Globus pallidus (tissue), 1 donor: ENCODE measurements at regions not wholly inside any gene's neighbourhood (a gene's known extent, or its start where the extent isn't known, plus 50 kb on each side); places are given as distances from the start of the nearest gene placed in this dataset.
A peak's percentile ranks its signal among the peaks of the same experiment; 100 is the strongest.
"Not testable (repeated sequence)": the region's sequence is repeated elsewhere in the genome, so short reads cannot be mapped to it uniquely, and the experiment has no call there.

Source experiments
- DNase-seq: peaks from one replicate; pipeline ENCODE4 v3.0.0-alpha.2; 2015; ENCODE audit warnings: low spot score

DNA sequence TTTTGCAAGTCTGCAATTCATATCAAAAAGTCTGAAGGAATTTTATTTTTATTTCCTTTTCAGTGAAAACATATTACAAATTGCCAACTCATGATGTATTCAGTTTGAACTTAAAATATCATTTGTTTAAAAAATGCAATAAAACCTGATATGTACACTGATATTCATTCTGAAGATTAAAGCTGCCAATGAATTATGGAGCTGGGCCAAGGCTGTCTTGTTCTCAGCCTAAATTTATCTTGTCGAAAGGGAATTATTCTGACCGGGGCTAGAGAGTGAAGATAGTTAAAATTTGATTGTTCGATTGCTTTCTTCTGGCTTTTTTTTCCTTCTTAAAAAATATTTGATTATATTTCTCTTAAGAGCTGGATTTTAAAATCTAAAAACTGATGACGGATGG lies 54.0 kb upstream of the RBFOX1 start:
- no peak for DNase-seq

DNA sequence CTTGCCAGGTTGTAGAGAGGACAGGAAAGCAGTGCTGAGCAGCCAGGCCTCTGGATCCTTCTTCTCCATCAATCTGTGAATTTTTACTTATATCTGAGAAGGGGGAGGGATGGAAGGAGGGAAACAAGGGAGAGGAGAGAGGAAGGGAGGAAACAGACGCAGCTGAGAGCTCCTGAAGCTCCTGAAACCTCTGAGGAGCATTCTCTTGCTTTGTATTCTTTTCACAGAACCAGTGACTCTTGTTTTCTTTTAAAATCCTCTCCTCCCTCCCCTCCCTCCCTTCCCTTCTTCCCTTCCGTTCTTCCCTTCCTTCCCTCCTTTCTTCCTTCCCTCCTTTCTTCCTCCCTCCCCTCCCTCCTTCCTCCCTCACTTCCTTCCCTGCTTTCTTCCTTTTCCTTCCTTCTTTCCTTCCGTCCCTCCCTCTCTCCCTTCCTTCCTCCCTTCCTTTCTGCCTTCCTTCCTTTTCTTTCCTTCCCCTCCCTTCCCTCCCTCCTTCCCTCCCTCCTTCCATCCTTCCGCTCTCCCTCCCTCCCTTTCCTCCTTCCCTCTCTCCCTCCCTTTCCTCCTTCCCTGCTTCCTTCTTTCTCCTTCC lies 60.0 kb upstream of the RBFOX1 start:
- DNase-seq, result no peak

DNA sequence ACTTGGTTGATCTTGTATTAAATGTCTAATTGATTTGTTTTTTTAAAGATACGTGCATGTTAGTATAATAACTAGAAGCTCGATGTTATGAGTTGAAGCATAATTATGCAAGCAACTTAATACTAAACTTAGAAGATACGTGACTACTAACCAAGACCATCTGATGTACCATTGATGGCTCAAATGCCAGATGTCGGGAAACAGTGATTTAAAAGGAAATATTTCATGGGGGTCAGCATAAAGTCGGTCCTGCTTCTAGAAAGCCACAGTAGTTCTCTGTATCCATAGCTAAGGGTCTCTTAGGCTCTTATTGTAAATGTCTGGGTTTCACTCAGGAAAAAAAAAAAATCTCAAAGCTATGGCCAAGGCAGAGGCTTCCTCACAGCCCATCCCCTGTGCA lies 61.2 kb upstream of the RBFOX1 start:
- DNase-seq, result no peak

DNA sequence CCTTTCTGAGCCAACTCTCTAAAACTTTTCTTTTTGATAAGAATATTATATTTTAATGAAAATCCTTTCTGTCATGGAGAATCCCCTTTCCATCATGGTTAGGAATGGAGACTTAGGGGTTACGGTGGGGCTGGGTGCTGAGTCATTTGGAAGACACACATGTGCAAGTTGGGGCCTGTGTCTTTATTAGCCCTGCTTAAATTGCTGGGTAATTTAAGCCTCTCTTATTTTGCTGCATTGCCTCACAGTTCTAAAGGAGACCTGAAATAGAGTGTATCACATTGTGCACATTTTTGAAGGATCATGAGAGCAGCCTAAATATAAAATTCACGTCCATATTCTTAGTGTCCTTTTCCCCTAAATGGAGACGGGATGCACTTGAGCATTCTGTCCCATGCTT lies 61.8 kb upstream of the RBFOX1 start:
- no peak for DNase-seq

DNA sequence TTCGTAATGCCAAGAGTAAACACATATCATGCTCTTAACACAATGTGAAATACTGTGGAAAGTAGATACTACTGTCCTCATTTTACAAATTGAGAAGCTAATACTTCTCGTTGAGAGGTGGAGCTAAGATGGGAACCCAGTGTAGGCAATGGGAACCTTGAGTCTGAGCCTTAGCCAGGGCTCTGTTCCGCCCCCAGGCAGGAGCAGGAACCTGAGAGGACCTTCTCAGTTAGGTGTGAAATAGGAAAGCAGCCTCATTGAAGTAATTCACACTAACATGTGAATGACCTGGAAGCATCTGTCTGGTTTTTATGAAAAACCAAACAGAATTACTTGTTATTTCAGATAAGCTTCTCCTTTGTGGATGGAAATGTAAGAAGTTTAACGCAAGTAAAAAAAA lies 62.6 kb upstream of the RBFOX1 start:
- DNase-seq, result no peak

DNA sequence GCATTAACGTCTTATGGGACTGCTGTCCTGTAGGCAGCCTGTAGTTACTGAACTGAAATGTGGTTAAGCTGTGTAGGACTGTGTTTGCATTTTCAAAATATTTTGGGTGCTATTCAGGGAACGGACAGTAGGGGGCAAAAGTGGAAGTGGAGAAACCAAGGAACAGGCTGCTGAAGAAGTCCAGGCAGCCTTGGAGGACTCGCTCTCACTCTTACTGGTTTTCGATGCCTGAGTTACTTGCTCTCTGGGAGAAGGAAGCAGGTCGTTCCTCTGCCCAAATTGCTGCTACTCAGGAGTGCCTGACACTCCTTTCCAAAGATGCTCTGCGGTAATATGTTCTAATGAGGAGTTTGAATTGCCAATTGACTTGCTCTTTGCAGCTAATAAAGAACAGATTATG lies 64.5 kb upstream of the RBFOX1 start:
- peak; percentile 30 for DNase-seq

DNA sequence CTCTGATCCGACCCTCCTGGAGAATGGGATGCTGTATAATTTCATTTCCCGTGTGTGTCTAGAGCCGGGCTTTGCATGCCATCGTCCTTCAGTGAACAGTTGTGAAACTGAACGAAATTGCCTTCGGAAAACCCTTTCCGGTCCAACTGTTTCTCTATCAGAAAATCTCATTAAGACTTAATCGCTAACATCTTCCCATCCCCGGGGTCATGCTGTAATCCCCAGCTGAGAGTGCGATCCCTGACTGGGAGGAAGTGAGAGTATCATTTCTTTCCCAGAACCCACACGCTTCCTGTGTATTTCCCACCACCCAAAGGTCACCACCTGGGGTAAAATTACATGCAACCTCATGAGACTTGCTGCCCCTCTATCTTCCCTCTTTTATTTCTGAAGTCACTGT lies 75.6 kb upstream of the RBFOX1 start:
- DNase-seq, result no peak

DNA sequence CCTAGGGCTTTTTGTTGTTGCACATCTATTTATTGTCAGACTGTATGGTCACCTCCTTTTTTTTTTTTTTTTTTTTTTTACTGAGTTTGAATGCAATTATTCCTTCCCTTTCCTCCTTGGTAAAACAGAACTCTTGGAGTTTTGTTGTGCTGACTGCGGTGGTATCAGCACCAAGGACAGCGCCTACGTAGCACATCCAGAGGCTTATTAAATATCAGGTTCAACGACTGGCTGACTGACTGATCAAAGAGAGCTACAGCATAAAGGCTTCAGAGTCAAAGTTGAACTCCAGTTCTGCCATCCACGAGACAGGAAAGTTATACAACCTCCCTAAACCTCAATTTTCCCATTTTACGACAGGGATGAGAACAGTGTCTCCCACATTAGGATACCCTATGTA lies 86.1 kb upstream of the RBFOX1 start:
- no peak for DNase-seq

DNA sequence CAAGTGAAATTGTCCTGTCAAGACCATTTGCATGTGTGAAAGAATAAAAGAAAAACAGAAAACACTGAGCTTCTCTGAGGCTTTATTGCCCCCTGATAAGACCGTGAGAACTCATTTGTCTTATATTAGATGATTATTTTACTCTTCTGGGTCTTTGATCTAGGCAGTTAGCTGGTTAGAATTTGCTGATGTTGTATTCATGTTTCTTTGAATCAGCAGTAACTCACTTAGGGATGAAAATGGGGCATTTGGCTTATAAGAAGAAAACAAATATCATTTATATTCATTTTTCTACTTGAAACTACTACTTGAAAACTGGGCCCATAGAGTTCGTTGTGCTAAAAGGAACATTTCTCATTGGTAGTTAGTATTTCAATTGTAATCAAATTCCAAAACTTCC lies 93.1 kb upstream of the RBFOX1 start:
- DNase-seq, result no peak

DNA sequence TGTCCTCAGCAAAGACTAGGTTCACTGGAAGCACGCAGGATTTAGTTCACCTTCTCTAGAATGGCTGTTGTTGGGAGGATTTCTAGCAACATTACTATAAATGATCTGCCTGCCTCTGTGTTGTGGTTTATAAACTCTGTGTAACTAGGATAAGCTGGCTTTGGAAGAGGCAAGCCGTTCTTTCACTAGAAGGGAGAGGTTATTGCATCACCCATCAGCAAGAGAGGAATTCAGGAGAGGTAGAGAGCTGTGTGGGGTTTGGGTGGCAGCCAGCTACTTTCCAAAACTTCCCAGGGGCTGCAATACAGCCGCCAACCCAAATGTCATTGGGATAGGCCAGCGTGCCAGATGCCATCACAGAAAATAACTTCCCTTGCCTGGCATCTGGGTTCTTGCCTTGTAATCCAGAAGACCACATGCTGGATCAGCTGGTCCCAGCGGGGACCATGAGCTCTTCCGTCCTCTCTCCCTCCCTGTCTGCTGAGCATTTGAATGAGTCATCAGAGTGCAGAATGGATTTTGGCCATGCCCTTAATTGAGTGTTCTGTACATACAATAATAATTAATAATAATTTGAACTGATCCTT lies 95.7 kb upstream of the RBFOX1 start:
- no peak for DNase-seq

DNA sequence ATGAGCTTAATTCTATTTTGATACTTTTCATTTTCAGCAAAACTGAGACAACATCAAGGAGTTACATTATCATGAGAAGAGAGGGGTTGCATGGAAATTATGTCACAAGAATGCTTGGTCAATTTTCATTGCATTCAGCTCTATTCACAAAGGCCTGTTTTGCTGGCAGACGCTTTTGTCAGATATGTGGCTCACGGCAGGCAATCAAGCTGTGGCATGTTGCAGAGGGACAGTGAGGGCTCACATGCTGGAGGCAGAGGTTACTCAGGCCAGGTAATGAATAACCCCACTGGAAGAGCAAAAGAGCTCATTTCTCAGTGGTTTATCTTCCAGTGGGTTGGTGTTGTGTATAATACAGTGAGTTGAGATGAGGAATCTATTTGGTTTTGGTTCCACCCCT lies 98.7 kb upstream of the RBFOX1 start:
- no peak for DNase-seq

DNA sequence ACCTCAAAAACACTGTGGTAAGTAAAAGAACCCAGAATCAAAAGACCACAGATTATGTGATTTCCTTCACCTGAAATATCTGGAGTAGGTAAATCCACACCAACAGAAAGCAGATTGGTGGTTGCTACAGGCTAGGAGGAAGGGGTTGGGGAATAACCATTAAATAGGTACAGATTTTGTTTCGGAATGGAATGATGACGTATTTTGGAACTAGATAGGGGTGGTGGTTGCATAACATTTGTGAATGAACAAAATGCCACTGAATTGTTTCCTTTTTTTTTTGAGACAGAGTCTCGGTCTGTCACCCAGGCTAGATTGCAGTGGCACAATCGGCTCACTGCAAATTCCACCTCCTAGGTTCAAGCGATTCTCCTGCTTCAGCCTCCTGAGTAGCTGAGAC lies 100.9 kb upstream of the RBFOX1 start:
- DNase-seq, result no peak

DNA sequence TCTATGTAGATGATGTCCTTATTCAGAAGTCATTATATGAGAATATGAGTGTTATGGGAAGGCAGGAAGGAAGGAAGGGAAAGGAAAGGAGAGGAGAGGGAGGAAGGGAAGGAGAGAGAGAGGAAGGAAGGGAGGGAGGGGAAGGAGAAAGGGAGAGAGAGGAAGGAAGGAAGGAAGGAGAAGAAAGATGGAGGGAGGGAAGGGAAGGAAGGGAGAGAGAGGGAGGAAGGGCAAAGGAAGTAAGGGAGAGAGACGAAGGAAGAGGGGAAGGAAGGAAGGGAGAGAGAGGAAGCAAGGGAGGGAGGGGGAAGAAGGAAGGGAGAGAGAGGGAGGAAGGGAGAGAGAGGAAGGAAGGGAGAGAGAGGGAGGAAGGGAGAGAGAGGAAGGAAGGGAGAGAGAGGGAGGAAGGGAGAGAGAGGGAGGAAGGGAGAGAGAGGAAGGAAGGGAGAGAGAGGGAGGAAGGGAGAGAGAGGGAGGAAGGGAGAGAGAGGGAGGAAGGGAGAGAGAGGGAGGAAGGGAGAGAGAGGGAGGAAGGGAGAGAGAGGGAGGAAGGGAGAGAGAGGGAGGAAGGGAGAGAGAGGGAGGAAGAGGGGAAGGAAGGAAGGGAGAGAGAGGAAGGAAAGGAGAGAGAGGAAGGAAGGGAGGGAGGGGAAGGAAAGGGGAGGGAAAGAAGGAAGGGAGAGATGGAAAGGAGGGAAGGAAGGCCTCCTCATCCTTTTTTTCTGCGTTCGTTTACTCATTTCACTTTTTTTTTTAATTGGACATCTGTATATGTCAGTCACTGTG lies 103.0 kb upstream of the RBFOX1 start:
- not testable (repeated sequence) for DNase-seq

DNA sequence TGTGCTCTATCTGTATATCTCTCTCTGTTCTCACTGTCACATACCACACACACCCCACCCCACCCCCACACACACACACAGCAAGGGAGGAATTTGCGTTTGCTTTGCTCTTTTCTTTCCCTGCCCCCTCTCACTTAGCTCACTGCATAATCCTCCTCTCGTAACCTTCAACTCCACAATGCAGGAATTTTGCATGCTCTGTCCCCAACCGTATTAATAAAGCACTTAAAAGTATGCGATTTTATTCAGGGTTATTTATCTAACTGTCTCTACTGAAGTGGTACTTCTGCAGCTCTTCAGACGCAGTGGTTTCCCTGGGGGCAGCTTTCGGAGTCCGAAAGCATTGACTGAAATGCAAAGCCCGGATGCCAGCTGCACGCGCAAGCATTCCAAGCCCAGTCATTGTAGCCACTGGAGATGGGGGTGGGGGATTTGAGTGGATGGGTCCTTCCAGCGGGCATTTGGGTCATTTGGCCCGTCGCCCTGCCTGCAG lies 105.4 kb upstream of the RBFOX1 start:
- DNase-seq, result no peak

DNA sequence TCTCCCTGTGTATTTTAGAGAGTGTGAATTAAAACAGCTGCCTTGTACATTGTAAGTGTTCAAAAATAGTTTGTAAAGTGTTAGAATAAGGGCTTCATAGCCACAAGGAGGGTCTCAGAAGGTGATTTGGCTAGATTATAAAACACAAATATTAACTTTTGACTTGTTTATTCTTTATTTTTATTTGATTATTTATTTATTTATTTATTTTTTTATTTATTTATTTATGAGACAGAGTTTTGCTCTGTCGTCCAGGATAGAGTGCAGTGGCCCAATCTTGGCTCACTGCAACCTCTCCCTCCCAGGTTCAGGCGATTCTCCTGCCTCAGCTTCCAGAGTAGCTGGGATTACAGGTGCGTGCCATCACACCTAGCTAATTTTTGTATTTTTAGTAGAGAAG lies 111.5 kb upstream of the RBFOX1 start:
- no peak for DNase-seq

DNA sequence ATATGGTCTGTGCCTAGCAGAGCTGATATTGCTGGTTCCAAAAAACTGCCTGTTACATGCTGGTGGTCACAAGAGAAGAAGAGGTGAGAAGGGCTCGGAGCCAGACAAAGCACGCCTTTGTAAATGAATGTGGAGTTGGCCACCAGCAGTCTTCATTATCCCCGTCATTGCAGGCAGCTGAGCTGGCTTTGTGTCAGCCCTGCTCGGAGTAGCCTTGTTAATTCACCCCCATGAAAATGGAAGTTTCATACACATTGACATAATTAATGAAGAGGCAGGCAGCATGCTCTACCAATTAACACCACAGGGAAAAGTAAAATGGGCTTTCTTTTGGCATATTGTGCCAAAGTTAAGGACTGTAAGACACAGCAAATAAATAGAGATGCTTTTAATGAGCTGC lies 113.7 kb upstream of the RBFOX1 start:
- DNase-seq, result peak; percentile 4

DNA sequence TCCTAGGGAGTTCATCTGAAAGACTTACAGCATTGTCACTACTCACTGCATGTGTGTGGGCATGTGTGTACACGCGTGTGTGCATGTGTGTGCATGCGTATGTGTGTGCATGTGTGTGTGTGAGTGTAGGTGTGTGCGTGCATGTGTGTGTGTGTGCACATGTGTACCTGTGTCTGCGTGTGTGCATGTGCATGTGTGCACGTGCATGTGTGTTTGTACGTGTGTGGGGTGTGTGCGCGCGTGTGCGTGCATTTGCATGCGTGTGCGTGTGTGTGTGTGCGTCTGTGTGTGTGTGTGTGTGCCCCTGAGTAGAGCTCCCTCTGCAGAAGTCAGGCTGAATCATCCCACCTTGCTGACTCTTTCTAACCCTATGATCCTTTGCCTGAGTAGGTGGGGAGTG lies 114.8 kb upstream of the RBFOX1 start:
- no peak for DNase-seq

DNA sequence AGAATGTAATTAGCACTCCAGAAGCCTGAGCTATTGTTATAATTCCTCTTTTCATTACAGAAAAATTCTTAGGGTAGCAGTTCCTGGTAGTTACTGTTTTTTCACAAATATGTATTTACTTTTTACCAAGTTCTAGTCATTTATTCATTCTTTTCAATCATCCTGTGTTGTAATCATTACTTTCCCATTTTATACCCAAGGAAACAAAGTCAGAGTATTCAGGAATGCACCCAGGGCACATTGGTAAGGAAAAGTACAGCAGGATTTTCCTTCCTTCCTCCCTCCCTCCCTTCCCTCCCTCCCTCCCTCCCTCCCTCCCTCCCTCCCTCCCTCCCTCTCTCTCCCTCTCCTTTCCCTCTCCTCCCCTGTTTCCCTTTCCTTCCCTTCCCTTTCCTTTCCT lies 115.9 kb upstream of the RBFOX1 start:
- DNase-seq, result no peak

DNA sequence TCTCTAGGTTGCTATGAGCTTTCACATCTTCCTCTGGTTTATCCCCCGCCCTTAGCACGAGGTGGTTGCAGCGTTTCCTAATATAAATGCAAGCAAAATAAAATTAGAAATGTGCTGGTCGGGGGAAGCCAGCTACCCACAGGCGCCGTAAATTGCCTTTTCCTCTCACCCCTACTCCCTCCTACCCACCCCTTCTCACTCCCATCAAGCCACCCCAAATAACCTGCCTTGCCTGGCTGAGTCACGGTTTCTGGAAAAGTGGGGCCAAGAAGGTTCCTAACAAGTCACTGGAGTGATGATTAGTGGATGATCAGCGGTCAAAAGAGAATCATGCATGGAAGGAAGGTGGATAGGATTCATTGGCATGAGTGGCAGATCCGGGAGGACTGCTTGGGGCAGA lies 120.9 kb upstream of the RBFOX1 start:
- DNase-seq, result no peak

DNA sequence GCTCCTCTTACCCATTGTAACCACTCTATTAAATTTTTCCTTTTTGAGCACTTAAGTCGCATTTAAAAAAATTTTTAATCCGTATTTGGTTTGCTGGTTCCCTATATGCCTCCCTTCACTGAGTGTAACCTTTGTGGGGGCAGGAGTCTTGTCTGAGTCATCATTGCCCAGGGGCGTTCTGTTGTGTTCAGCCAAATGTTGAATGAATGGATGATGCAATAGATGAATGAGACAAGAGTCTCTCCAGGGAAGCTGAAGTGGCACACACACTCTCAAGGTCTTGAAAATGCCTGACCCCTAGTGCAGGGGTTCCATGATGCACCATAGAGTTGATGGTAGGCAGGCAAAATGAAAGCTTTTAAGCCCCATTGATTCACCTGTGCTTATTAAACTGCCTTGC lies 123.0 kb upstream of the RBFOX1 start:
- no peak for DNase-seq

DNA sequence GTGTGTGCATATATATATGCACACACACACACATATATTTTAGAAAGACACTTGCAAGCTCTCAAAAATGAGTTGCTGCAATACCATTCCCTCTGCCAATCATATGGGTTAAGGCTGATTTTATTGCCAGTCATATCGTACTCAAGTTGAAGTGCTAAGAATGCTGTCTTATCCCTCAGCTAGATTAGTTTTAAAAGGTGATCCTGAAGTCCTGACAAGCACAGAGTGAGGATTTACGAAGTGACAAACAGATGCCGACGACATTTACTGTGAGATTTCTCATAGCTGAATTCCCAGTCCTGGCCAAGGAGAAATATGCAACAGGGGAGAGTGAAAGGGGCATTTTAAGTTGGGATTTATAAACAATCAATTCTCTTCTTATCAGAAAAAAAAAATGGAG lies 126.2 kb upstream of the RBFOX1 start:
- no peak for DNase-seq

DNA sequence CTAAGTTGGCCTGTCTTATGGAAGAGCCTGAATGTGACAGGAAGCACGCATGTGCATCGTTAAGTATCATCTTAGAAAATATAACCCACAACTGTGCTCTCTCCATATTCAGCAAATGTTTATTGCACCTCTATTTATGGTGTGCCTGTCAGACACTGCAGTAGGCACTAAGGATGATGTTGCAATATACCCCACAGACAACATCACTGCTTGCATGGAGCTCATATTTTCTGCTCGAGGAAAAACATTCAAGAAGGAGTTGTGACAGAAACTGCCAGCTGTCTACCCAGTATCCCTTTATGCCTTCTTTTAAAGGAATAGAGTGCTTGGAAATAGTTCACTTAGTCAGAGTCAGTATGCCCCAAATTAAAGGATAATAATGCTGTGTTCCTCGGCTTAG lies 132.3 kb upstream of the RBFOX1 start:
- DNase-seq, result no peak

DNA sequence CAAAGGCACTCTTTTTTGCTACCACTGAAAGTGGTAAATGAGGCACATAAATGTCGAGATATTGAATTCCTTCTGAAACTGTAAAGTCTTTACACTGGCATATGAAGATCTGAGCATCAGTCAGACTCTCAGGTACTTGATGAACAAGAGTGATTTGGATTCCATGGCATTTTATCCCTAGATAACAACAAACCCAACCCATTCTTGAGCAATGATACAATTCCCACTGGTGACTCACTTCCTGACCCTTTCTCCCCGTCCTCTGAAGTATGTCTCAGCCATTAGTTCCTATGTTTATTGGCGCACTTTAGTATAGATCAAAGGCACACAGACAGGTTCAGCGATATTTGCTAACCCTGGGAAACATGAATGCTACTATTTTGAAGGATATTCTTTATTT lies 147.0 kb upstream of the RBFOX1 start:
- DNase-seq, result no peak

DNA sequence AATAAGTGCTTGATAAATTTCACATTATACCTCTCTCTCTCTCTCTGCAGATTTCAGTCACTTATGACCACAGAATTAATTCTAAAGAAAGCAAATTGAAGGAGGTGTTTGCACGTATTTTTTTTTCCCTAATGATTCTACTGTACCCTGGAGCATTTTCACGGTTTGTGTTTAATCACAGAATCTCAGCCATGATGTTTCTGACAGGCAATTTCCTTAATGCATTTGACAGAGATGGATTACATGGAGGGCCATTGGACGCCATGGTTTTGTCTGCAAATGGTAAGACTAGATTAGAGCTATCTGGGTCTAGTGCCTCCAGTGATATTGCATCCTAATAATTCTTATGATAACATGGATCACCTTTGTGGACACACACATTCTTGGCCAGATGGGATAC lies 147.5 kb upstream of the RBFOX1 start:
- no peak for DNase-seq
